Activated CD8-positive, alpha-beta memory T cell treated with anti-CD3 and anti-CD28 coated beads for 48 hours (primary cell): ENCODE measurements at regions not wholly inside any gene's neighbourhood (a gene's known extent, or its start where the extent isn't known, plus 50 kb on each side); places are given as distances from the start of the nearest gene placed in this dataset.

Source experiments
- DNase-seq, 3 experiments: peaks; one replicate each; pipeline ENCODE4 v3.0.0-alpha.2; 2020; ENCODE audit warnings: low read depth in 2 of 3, low spot score in 2 of 3

DNA sequence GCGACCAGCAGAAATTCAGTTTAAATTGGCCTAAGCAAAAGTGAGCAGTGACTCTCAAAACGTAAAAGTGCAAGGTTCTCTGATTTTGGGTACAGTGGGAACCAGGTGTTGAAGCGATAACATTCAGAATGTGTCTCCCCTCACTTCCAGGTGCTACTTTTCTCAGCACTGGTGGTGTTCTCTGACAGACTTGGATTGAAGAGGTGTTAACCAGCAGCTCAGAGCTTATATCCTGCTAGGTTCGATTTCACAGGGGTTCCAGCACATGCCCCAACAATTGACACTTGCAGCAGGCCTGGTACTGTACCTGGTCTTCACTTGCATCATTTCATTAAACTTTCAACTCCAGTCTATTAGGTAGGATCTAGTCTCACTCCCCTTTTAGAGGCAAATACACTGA is 680.2 kb downstream of the VRK1 start:
- no peak for DNase-seq

DNA sequence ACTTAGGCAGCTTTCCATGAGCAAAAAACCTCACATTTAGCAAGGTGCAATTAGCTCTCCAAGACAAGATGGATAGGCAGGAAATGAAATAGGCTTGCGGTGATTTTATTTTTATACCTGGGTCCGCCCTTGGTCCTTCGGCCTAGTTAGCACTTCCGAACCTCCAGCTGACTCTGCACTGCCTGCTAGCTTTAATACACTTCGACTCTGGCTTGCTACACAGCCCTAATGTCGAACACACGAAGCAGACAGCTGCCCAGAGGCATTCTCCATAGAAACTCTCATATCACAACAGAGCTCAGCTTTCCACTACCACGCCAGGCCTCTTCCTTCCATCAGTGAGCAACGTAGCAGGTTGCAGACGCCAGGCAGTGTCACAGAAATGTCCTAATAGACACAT is 688.0 kb downstream of the VRK1 start:
- no peak for DNase-seq

DNA sequence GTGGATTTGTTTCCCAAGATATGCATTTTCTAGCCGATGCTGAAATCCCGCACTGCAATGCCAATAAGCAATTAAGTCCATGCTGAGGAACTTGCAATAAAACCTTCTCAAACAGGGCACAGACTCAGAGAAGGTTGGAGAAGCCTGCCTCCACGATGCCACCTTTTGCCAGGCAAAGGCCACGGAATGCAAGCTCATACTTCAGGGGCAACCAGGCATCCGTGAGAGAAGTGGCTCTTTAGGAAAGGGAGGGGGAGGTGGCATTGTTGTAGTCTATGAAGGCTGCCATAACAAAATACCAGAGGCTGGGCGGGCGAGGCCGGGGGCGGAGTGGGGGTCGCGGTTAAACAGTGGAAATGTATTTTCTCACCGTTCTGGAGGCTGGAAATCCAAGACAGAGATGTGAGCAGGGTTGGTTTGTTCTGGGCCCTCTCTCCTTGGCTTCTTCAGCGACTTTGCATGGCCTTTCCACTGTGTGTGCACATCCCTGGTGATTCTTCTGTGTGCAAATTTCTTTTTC is 689.5 kb downstream of the VRK1 start:
- no peak for DNase-seq

DNA sequence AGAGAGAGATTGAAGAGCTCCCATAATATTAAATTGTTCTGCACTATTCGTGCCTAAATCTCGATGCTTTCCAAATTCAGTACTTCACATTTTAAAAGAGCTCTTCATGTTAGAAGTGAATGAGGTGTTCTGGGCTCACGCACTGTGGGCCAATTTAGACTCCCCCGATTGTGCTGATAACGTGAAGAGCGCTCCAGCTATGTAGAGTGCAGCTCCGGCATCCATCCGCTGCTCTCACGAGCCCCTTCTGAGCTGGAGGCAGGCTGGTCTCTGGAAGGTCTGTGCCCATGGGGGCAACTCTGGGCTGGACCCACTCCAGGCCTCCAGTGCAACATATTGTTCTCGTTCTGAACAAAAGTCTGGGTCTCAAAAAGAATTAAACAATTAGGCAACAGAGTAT is 692.6 kb downstream of the VRK1 start:
- DNase-seq: no peak

DNA sequence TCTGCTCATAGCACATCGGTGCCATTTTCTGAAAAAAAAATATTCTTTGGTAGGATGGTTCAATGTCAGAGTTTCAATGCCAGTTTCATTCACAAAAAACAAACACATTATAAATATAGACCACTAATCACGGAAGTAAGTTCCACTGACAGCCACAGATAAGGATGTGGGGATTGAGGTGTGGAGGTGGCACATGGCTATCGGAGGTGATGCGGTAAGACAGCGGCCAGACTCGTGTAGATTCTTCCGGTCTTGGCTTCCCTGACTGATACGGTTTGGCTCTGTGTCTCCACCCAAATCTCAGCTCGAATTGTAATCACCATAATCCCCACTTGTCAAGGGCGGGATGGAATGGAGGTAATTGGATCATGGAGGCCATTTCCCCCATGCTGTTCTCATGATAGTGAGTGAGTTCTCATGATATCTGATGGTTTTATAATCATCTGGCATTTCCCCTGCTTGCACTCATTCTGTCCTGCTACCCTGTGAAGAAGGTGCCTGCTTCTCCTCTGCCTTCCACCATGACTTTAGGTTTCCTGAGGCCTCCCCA is 693.4 kb downstream of the VRK1 start:
- no peak for DNase-seq

DNA sequence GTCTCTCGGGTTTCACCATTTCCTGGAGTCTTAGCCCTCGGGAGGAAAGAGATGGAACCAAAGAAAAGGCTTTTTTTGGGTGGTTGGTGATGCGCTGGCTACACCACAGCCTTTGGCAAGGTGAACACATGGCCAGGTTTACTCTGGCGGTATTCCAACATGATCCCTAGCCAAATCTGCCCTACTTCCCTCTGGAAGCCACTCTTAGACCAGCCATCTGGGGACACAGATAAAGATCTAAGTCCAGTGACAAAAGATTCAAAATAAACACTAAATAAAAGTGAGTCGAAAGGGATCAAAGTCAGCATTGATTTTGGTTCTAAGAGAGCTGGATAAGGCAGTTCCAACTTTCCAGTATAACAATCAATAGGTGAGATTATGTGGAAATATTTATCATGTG is 694.5 kb downstream of the VRK1 start:
- no peak for DNase-seq

DNA sequence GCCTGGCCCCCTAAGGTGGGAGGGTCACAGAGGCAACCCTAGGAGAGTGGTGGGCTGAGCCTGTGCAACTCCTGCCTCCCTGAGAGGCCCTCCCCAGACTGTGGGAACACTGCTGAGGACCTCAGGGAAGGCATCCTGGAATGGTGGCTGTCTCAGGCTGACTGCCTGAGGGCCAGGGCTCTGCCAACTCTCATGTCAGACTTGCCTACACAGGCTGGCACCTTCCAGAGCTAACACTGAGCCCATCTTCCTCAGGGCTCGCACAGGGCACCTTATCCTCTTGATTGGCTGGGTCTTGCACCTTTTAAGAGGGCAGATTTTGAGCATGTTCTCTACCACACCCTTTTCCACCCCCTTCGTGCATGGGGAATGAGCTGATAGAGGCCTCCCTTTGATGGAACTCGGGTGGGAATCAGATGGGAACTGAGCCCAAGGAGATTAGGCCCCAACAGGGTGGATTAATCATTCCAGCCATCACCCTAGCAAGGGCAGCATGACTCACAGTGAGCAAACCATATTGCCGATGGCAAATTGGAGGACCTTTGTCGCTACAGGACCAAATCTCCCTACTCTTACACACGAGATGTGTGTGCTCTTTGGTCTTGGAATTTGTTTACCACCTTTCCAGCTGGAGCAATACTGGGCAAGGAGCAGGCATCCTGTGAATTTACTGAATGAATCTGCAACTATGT is 702.8 kb downstream of the VRK1 start:
- DNase-seq: no peak

DNA sequence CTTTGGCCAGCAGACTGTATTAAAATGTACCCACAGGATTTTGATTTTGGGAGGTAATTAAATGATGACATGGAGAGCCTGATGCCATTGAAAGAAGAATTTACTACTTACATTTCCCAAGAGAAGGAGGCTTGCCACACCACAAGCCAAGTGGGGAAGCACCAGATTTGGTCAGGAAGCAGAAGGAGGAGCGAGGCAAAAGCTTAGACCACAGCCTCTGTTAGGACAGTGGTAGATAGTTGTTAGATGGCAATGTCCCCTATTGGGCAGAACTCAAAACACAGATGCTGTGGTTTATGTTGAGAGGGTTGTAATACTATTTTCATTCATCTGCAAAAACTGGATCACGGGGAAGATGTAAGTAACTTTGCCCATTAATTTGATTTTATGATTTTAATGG is 709.4 kb downstream of the VRK1 start:
- DNase-seq: no peak

DNA sequence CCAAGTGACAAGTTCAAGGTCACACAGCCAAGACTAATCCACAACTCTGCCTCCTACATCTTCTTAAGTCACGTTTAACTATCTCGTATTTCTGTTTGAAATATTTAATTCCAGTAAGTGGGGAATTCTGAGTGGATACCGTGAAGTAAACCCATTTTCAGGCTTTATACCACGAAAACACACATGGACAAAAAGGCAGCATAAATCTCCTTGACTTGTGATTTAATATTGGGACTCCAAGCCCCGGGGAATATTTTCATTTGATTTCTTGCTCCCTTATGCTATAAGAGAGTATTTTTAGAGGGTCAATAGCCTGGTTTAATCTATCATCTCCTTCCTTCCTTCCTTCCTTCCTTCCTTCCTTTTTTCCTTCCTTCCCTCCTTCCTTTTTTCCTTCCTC is 716.7 kb downstream of the VRK1 start:
- no peak for DNase-seq

DNA sequence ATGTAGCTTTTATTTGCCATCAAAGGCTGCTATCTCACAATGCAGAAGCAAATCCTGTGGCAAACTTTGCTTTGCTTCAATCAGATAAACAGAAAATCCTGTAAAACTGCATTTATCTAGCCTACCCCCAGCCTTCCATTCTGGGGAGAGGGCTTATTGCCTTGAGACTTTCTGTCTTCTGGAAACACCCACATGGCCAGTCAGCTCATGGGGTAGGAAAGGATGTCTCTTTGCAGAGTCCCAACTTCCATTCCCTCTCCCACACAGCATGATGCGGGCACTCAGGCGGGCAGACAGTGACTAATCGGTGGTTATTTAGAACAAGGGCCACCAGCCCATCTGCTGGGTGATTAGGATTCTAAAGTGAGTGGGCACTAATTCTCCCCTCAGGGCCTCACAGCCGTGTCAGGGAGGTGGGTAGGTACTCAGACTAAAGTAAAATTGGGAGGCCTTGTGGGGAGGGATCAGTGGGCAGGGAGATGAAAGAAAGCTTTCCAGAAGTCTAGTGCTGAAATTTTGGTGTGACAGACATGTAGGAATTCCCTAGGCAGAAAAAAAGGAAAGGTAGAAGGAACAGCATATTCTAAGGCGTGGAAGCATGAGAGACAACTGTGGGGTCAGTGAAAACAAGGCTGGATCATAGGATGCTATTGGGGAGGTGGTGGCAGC is 720.5 kb downstream of the VRK1 start:
- no peak for DNase-seq

DNA sequence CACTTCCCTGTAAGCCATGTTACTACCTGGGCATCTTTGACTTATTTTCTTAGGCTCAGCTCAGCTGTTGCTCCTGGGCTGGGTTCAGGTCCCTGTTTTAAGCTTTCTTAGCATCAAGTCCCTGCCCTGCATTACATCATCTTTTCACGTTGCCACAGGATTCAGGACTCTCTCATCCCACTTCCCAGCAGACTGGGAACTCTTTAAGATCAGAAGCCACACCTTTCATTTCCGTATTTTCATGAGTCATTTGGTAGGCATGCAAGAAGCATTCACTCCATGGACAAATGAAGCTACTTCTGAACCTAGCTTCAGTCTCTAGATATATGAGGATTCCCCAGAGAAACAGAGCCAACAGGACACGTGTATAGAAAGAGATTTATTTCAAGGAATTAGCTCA is 726.8 kb downstream of the VRK1 start:
- DNase-seq: no peak

DNA sequence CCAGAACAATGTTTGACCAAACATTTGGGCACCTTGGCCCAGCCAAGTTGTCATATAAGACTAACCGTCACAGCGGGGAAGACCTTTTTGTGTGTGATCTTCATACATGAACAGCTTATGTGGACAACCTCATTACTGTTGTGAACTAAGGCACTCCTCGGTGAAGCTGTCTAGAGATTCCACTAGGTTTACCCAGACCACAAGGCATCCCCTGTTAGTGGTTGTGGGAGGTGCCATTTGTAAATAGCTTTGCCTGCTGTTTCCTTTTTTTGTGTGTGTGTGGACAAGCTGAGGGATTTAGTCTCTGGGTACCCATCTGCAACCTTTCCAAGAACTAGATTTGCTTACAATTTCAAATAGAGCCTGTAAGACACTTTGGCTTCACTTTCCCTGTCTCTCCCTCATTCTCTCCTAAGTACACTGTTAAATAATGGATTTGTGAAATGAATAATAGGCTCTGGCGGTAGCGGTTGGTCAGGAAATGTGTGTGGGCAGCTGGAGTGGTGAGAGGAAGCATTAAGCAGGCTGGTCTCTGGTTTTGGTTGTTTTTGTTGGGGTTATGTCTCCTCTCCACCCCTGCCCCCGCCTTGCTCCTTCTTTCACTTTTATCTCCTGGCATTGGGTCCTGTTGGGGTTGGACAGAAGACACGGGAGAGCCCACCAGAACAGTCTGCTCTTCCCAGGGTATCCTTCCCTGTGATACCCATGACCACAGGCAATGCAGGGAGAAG is 727.6 kb downstream of the VRK1 start:
- DNase-seq: no peak

DNA sequence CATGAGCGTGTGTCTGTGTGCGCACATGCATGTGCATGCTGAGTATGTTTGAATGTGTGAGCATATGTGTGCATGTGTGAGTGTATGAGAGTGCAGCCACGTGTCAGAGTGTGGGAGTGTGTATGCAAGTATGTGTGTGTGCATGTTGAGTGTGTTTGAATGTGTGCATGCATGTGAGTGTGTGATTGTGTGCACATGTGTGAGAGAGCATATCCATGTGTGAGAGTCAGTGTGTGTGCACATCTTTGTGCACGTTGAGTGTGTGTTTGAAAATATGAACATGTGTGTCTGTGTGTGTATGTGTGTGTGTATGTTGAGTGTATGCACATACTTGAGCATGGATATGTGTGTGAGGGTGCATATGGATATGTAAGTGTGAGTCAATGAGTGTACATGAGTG is 730.8 kb downstream of the VRK1 start:
- DNase-seq: no peak

DNA sequence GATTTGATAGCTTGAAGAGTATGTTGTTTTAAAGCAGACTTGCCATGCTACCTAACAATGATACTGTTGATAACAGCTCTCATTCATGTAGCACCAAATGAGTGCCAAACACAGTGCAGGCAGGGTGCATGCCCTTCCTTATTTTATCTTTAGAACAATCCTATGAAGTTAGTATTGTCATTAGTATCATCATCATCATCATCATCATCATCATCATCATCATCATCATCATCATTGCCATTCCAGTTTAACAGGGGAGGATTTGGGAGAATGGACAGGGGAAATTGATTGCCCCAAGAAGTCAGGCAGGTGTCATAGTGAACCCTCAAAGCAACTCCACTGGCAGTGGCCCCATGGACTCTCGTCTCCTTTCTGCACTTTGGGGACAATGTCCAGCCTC is 734.9 kb downstream of the VRK1 start:
- no peak for DNase-seq

DNA sequence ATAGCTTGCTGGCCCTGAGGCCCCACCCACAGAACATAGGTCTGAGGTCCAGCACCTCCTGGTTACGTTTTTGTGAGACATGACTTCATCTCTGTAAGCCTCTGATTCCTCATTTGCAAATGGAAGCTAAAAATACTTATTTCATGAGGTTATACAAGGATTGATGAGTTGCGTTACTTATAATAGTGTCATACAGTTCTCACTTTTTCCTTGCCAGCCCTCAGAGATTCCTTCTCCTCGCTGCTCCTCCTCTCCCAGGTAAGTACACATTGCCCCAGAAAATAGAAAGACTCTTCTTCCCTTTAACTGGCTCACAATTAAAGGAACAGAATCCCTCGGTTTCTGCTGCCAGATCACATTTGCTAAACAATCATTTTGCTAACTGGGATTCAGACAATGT is 739.2 kb downstream of the VRK1 start:
- no peak for DNase-seq

DNA sequence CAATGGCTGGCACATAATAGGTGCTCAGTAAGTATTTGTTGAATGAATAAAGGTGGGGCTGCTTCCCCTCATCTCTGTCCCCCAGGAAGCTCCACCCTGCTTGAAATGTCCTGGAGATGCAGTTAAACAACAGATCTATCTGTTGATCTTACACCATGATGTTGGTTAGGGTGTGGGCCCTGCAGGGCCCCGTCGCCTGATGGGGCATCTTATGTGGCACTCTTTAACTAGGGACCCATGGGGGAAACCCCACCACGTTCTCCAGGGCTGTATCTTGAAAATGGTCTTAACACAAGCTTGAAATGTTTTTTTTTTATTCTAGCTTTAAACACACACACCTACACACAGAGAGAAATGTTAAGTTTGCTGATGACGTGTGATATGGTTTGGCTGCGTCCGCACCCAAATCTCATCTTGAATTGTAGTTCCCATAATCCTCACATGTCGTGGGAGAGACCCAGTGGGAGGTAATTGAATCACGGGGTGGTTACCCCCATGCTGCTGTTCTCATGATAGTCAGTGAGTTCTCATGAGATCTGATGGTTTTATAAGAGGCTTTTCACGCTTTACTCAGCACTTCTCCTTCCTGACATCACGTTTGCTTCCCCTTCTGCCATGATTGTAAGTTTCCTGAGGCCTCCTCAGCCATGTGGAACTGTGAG is 741.7 kb downstream of the VRK1 start:
- DNase-seq: no peak

DNA sequence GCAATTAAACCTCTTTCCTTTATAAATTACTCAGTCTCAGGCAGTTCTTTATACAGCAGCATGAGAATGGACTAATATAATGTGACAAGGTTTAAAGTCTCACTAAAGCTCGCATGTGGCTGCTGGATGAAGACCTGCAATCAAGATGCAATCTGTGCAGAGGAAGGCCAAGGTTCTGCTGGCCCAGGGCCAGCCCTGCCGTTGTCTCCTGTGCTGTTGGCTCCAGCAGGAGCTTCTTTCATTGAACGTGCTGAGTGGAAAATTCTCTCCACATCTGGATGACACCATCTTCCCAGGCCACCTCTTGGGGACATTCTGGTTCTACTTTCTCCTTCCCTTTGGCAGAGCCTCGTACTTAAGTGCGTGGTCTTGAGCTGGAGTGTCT is 742.2 kb downstream of the VRK1 start:
- no peak for DNase-seq

DNA sequence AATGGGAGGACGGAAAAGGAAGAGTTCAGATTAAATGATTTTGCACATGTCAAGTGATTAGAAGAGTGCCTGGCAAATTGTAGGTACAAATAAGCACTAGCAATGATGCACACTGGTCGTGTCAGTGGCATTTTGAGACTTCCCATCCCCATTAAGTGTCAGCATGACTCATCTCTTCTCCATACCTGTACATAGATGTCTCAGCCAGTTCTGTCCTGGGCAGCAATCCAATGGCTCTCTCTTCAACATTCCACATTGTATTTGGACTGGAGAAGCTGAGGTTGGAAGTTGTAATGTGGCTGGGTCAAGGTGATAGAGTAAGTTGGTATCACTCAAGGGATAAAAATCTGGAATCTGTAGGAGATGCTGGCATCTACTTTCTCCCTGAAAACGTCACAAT is 742.7 kb downstream of the VRK1 start:
- DNase-seq: no peak

DNA sequence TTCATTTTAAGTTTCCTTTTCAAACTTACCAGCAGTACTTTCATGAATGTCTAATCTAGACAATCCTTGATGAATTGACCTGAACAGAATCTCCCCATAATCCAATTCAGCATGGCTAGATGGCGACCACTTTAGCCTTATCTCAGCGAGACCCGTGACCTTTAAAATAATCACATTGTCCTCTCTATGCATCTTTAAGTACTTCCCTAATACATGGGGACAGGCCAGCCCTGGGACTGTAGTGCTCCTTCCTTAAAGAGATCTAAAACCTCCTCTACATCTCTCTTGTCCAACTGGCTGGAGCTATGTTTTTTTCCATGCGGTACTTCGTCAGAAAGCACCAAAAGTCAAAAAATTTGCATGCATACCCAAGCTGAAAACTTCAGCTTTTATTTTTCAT is 746.0 kb downstream of the VRK1 start:
- DNase-seq: no peak

DNA sequence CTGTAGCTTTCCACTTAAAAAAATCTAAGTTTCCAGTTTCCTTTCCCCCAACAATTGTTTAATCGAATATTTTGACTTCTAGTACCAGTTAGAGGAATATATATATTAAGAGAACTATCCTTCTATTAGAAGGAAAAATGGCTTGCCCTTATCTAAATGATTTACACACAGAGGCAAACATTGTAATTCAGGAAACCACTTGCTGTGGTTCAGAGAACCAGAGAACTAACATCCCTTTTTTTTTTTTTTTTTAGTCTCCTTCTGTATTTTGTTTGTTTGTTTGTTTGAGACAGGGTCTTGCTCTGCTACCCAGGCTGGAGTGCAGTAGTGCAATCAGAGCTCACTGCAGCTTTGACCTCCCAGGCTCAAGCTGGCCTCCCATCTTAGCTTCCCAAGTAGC is 746.6 kb downstream of the VRK1 start:
- DNase-seq: no peak

DNA sequence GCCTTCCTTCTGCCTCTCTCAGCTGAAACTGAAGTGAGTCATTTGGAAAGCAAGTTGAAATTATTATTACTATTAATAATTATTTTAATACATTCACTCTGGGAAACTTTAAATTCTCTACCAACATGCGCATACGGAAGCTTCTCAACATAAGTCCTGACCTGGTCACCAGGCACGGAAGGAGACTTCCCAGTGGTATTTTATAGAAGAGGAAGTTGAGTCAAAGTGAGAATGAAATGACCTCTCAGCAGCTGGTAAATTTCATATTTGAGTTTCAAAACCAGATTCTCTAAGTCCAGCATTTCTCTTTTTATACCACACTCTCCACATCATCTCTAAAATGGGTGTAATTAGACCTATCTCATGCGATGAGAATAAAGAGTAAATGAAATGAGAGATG is 747.4 kb downstream of the VRK1 start:
- no peak for DNase-seq
